H9 (cell line): ENCODE measurements at regions not wholly inside any gene's neighbourhood (a gene's known extent, or its start where the extent isn't known, plus 50 kb on each side); places are given as distances from the start of the nearest gene placed in this dataset.

Experiments used
- DNase-seq: peaks from one replicate; pipeline ENCODE4 v3.0.0-alpha.2; 2017
- H2AFZ ChIP-seq: one replicate; pipeline ENCODE4 v1.6.1; 2013; ENCODE audit warnings: mild to moderate bottlenecking, low read length, control low read depth, moderate library complexity
- H2AK5ac ChIP-seq: 2 replicates; pipeline ENCODE4 v1.6.1; 2013; ENCODE audit warnings: low read length, control low read depth, mixed read lengths; ENCODE audit not compliant: insufficient read length
- H2BK120ac ChIP-seq: one replicate; pipeline ENCODE4 v1.6.1; 2013; ENCODE audit warnings: low read depth, mild to moderate bottlenecking, low read length, control low read depth, inconsistent platforms; ENCODE audit not compliant: poor library complexity, severe bottlenecking
- H2BK12ac ChIP-seq: 2 replicates; pipeline ENCODE4 v1.6.1; 2013; ENCODE audit warnings: low read length, control low read depth, mixed read lengths, low read depth; ENCODE audit not compliant: insufficient read length
- H2BK15ac ChIP-seq: 2 replicates; pipeline ENCODE4 v1.6.1; 2013; ENCODE audit warnings: low read depth, low read length, control low read depth
- H2BK20ac ChIP-seq: one replicate; pipeline ENCODE4 v1.6.1; 2013; ENCODE audit warnings: low read depth, mild to moderate bottlenecking, low read length, control low read depth, inconsistent platforms; ENCODE audit not compliant: poor library complexity, severe bottlenecking
- H2BK5ac ChIP-seq: 2 replicates; pipeline ENCODE4 v1.6.1; 2013; ENCODE audit warnings: low read length, control low read depth, mixed read lengths; ENCODE audit not compliant: insufficient read length
- H3K14ac ChIP-seq: 2 replicates; pipeline ENCODE4 v1.6.1; 2013; ENCODE audit warnings: low read length, control low read depth; ENCODE audit not compliant: insufficient read depth
- H3K18ac ChIP-seq: 2 replicates; pipeline ENCODE4 v1.6.1; 2013; ENCODE audit warnings: low read depth, mild to moderate bottlenecking, mixed read lengths, low read length, control low read depth; ENCODE audit not compliant: insufficient read length
- H3K23ac ChIP-seq: 2 replicates; pipeline ENCODE4 v1.6.1; 2013; ENCODE audit warnings: low read length, control low read depth, mixed read lengths, low read depth; ENCODE audit not compliant: insufficient read length
- H3K23me2 ChIP-seq: 2 replicates; pipeline ENCODE4 v1.6.1; 2013; ENCODE audit warnings: low read depth, mild to moderate bottlenecking, mixed read lengths, low read length, control low read depth; ENCODE audit not compliant: insufficient read length, poor library complexity, severe bottlenecking
- H3K27ac ChIP-seq: 2 replicates; pipeline ENCODE4 v1.5.1; 2013; ENCODE audit warnings: low read length, control low read depth, mixed read lengths, low read depth; ENCODE audit not compliant: insufficient read length
- H3K27me3 ChIP-seq: 2 replicates; pipeline ENCODE4 v1.6.1; 2013; ENCODE audit warnings: low read length, control low read depth, inconsistent platforms; ENCODE audit not compliant: insufficient read depth
- H3K4ac ChIP-seq: 2 replicates; pipeline ENCODE4 v1.6.1; 2013; ENCODE audit warnings: low read depth, mild to moderate bottlenecking, control low read depth, inconsistent platforms, low read length, moderate library complexity
- H3K4me1 ChIP-seq: 2 replicates; pipeline ENCODE4 v1.6.1; 2013; ENCODE audit warnings: low read length, control low read depth, inconsistent platforms; ENCODE audit not compliant: insufficient read depth
- H3K4me2 ChIP-seq: 2 replicates; pipeline ENCODE4 v1.6.1; 2013; ENCODE audit warnings: low read length, control low read depth, mixed read lengths; ENCODE audit not compliant: insufficient read length, insufficient read depth
- H3K56ac ChIP-seq: 2 replicates; pipeline ENCODE4 v1.6.1; 2013; ENCODE audit warnings: low read depth, mild to moderate bottlenecking, mixed read lengths, low read length, control low read depth; ENCODE audit not compliant: insufficient read length
- H3K79me1 ChIP-seq: 2 replicates; pipeline ENCODE4 v1.6.1; 2013; ENCODE audit warnings: low read depth, mild to moderate bottlenecking, moderate library complexity, low read length, control low read depth, inconsistent platforms; ENCODE audit not compliant: insufficient read depth, poor library complexity, severe bottlenecking
- H3K79me2 ChIP-seq: 2 replicates; pipeline ENCODE4 v1.6.1; 2013; ENCODE audit warnings: low read length, control low read depth, inconsistent platforms; ENCODE audit not compliant: insufficient read depth
- H3K9ac ChIP-seq: 2 replicates; pipeline ENCODE4 v1.6.1; 2013; ENCODE audit warnings: low read length, control low read depth, mixed read lengths; ENCODE audit not compliant: insufficient read length; ENCODE audit errors: extremely low read depth
- H3K9me3 ChIP-seq: one replicate; pipeline ENCODE4 v1.6.1; 2013; ENCODE audit warnings: low read depth, low read length, inconsistent platforms; ENCODE audit not compliant: control insufficient read depth
- H3T11ph ChIP-seq: one replicate; pipeline ENCODE4 v1.6.1; 2013; ENCODE audit warnings: mild to moderate bottlenecking, low read length, control low read depth, inconsistent platforms
- H4K20me1 ChIP-seq: one replicate; pipeline ENCODE4 v1.6.1; 2013; ENCODE audit not compliant: control insufficient read depth, insufficient read length, insufficient read depth
- H4K5ac ChIP-seq: 2 replicates; pipeline ENCODE4 v1.6.1; 2013; ENCODE audit warnings: low read depth, mild to moderate bottlenecking, mixed read lengths, low read length, control low read depth; ENCODE audit not compliant: insufficient read length
- H4K8ac ChIP-seq: replicated peaks from 2 replicates; pipeline ENCODE4 v1.6.1; 2013; ENCODE audit warnings: low read length, control low read depth, mixed read lengths, low read depth; ENCODE audit not compliant: insufficient read length
- H4K91ac ChIP-seq: 2 replicates; pipeline ENCODE4 v1.6.1; 2013; ENCODE audit warnings: low read depth, mild to moderate bottlenecking, moderate library complexity, mixed read lengths, low read length, control low read depth; ENCODE audit not compliant: insufficient read length
- H3K27ac Mint-ChIP-seq, 3 experiments: 2 replicates in 2 of 3; 3 replicates in 1 of 3; pipeline ENCODE4 v1.8.0; 2020 to 2021; ENCODE audit warnings: mixed read lengths in 3 of 3, mild to moderate bottlenecking in 1 of 3, moderate library complexity in 1 of 3
- H3K27me3 Mint-ChIP-seq: 2 replicates; pipeline ENCODE4 v1.8.0; 2021; ENCODE audit warnings: low read depth, mild to moderate bottlenecking, moderate library complexity, mixed read lengths
- H3K36me3 Mint-ChIP-seq, 3 experiments: 2 replicates in 2 of 3; 3 replicates in 1 of 3; pipeline ENCODE4 v1.8.0; 2020 to 2021; ENCODE audit warnings: low read depth in 3 of 3, mixed read lengths in 3 of 3; ENCODE audit not compliant: insufficient read depth in 1 of 3
- H3K4me1 Mint-ChIP-seq, 2 experiments: 2 replicates each; pipeline ENCODE4 v1.8.0; 2020; ENCODE audit warnings: mixed read lengths in 2 of 2
- H3K4me3 Mint-ChIP-seq, 2 experiments: 2 replicates in 1 of 2; 3 replicates in 1 of 2; pipeline ENCODE4 v1.8.0; 2020 to 2021; ENCODE audit warnings: mild to moderate bottlenecking in 2 of 2, mixed read lengths in 2 of 2, moderate library complexity in 1 of 2
- H3K9me3 Mint-ChIP-seq, 2 experiments: 2 replicates in 1 of 2; 3 replicates in 1 of 2; pipeline ENCODE4 v1.8.0; 2020; ENCODE audit warnings: mild to moderate bottlenecking in 2 of 2, mixed read lengths in 2 of 2, moderate library complexity in 1 of 2
- WGBS: extraction: QIAGEN DNeasy Blood & Tissue Kit; methylation state at CpG from one replicate; pipeline ENCODE4 v1.1.7; 2013; ENCODE audit warnings: missing lambda C conversion rate, low lambda C conversion rate, mixed read lengths; ENCODE audit not compliant: insufficient read length; ENCODE audit errors: extremely low coverage; 5-methylcytosine and 5-hydroxymethylcytosine counted together
- TF ChIP-seq, protein P1 (sequence below): fragments of 200-600 bp; sonication (generic); conservative IDR thresholded peaks from 3 replicates; pipeline ENCODE4 v1.8.0; 2021; ENCODE audit warnings: antibody characterized with exemption, mild to moderate bottlenecking

DNA sequence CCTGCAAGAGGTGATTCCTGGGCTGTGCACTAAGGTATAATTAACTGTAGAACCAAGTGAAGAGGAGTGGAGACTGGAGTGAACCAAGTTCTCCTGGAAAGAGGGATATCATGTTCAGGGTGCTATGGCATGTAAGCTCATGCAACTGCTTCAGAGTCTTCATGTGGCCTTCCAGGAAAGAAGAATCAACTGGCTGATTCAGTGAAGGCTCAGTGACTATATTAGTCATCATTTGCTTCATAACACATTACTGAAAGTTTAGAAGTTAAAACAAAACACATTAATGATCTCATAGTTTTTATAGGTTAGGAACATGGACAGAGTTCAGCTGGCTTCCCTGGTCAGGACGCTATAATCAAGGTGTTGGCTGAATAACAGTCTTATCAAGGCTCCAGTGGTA, 1200.8 kb upstream of the GYPC start:
- no peak overlapping the region for H3K4me3 Mint-ChIP-seq

More for the DNA sequence above, 1200.8 kb upstream of the GYPC start:
- Histone ChIP-seq H3K27ac (no peak overlapping the region), H3T11ph (no peak overlapping the region), H3K27me3 (no peaks in the 10 kb centered on the region), H4K5ac (no peak overlapping the region), H3K14ac (no peak overlapping the region), H2BK5ac (no peak overlapping the region), H4K20me1 (no peaks in the 10 kb centered on the region), H3K23ac (no peak overlapping the region), H3K56ac (no peak overlapping the region), H3K79me1 (no peaks in the 10 kb centered on the region), H2BK20ac (no peak overlapping the region), H2AFZ (no peak overlapping the region), H3K9me3 (no peaks in the 10 kb centered on the region), H3K18ac (no peak overlapping the region), H4K91ac (no peak overlapping the region), H3K9ac (no peak overlapping the region), H3K79me2 (no peaks in the 10 kb centered on the region), H4K8ac (no peak overlapping the region), H2AK5ac (no peak overlapping the region), H3K4me1 (no peaks in the 10 kb centered on the region), H3K4ac (no peak overlapping the region), H2BK12ac (no peak overlapping the region), H2BK120ac (no peak overlapping the region), H2BK15ac (no peak overlapping the region), H3K4me2 (no peak overlapping the region), H3K23me2 (no peaks in the 10 kb centered on the region)
- DNase-seq, result no peak
- peaks cover 0 to 8% of the 10 kb centered on the region in 2 experiments; a peak in 4 of 5 replicates for H3K9me3 Mint-ChIP-seq
- no peak overlapping the region for H3K27ac Mint-ChIP-seq
- no peaks in the 10 kb centered on the region for H3K4me1 Mint-ChIP-seq
- H3K36me3 Mint-ChIP-seq, result peaks cover 0 to 14% (median 8%) of the 10 kb centered on the region in 3 experiments; a peak in 3 of 7 replicates
- WGBS, result no CpG with 5 or more reads among the region's 1 CpG
- no peaks in the 10 kb centered on the region for H3K27me3 Mint-ChIP-seq
- TF ChIP-seq, protein P1, sequence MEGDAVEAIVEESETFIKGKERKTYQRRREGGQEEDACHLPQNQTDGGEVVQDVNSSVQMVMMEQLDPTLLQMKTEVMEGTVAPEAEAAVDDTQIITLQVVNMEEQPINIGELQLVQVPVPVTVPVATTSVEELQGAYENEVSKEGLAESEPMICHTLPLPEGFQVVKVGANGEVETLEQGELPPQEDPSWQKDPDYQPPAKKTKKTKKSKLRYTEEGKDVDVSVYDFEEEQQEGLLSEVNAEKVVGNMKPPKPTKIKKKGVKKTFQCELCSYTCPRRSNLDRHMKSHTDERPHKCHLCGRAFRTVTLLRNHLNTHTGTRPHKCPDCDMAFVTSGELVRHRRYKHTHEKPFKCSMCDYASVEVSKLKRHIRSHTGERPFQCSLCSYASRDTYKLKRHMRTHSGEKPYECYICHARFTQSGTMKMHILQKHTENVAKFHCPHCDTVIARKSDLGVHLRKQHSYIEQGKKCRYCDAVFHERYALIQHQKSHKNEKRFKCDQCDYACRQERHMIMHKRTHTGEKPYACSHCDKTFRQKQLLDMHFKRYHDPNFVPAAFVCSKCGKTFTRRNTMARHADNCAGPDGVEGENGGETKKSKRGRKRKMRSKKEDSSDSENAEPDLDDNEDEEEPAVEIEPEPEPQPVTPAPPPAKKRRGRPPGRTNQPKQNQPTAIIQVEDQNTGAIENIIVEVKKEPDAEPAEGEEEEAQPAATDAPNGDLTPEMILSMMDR, result no peak
